PC-3 (cell line): ENCODE measurements at regions not wholly inside any gene's neighbourhood (a gene's known extent, or its start where the extent isn't known, plus 50 kb on each side); places are given as distances from the start of the nearest gene placed in this dataset.

Experiments used
- ATAC-seq: fragments of 200-7000 bp; cut with Tn5 transposase; 2 replicates; pipeline ENCODE4 v1.9.1; 2020; ENCODE audit warnings: mild to moderate bottlenecking, moderate library complexity
- BruUV-seq: library from RNA; stranded (reverse); fragments of 400-500 nt; replicated peaks from 2 replicates; lab custom pipeline; 2021; lab: Mats Ljungman, UMichigan
- CTCF ChIA-PET: fragments of 300-600 bp; sonication (Branson Sonifier 250); formaldehyde crosslinking; loops from one replicate; lab custom pipeline; 2022; ENCODE audit warnings: antibody characterized with exemption; lab: Charles Lee
- POLR2A ChIA-PET: fragments of 300-600 bp; sonication (Branson Sonifier 250); formaldehyde crosslinking; loops from one replicate; lab custom pipeline; 2022; ENCODE audit warnings: antibody characterized with exemption; ENCODE audit not compliant: unreplicated experiment; lab: Charles Lee
- DNase-seq: peaks from one replicate; pipeline ENCODE4 v3.0.0-alpha.2; 2015
- H2AFZ ChIP-seq: fragments of 300-600 bp; sonication (generic); 2 replicates; pipeline ENCODE4 v1.6.0; 2016; ENCODE audit warnings: antibody characterized with exemption, low read length
- H3F3A ChIP-seq: fragments of 300-600 bp; sonication (generic); one replicate; pipeline ENCODE4 v1.6.0; 2017; ENCODE audit warnings: antibody characterized with exemption, low read length, control low read depth, mild to moderate bottlenecking; ENCODE audit not compliant: unreplicated experiment
- H3K27ac ChIP-seq: fragments of 300-600 bp; sonication (generic); 2 replicates; pipeline ENCODE4 v1.5.1; 2016; ENCODE audit warnings: mild to moderate bottlenecking, low read length
- H3K27me3 ChIP-seq: fragments of 300-600 bp; sonication (generic); 2 replicates; pipeline ENCODE4 v1.6.1; 2016; ENCODE audit warnings: low read length, mixed read lengths
- H3K36me3 ChIP-seq: fragments of 300-600 bp; sonication (generic); 2 replicates; pipeline ENCODE4 v1.6.1; 2016; ENCODE audit warnings: low read depth, mixed run types, low read length, mixed read lengths
- H3K4me1 ChIP-seq: fragments of 300-600 bp; sonication (generic); 2 replicates; pipeline ENCODE4 v1.5.1; 2016; ENCODE audit warnings: low read length; ENCODE audit not compliant: insufficient read depth
- H3K4me2 ChIP-seq: fragments of 300-600 bp; sonication (generic); 2 replicates; pipeline ENCODE4 v1.6.0; 2016; ENCODE audit warnings: low read length
- H3K4me3 ChIP-seq: fragments of 300-600 bp; sonication (generic); 2 replicates; pipeline ENCODE4 v1.5.1; 2016; ENCODE audit warnings: mild to moderate bottlenecking, low read length, mixed read lengths
- H3K79me2 ChIP-seq: fragments of 300-600 bp; sonication (generic); 2 replicates; pipeline ENCODE4 v1.6.1; 2017; ENCODE audit warnings: low read length, mixed read lengths
- H3K9ac ChIP-seq: fragments of 300-600 bp; sonication (generic); 2 replicates; pipeline ENCODE4 v1.6.0; 2016; ENCODE audit warnings: mild to moderate bottlenecking, low read length
- H3K9me2 ChIP-seq: fragments of 300-600 bp; sonication (generic); replicated peaks from 2 replicates; pipeline ENCODE4 v1.6.1; 2016; ENCODE audit warnings: mixed run types, low read length, mixed read lengths
- H3K9me3 ChIP-seq: fragments of 300-600 bp; sonication (generic); 2 replicates; pipeline ENCODE4 v1.6.1; 2016; ENCODE audit warnings: low read length, mixed read lengths
- H4K20me1 ChIP-seq: fragments of 300-600 bp; sonication (generic); 2 replicates; pipeline ENCODE4 v1.6.1; 2016; ENCODE audit warnings: low read length, mixed read lengths
- CTCF ChIP-seq: fragments of 300-600 bp; sonication (generic); conservative IDR thresholded peaks from 2 replicates; pipeline ENCODE4 v1.5.1; 2017; ENCODE audit warnings: antibody characterized with exemption, low read depth, mild to moderate bottlenecking, low read length
- EZH2 ChIP-seq: fragments of 300-600 bp; sonication (generic); IDR thresholded peaks from one replicate; pipeline ENCODE4 v1.6.1; 2017; ENCODE audit warnings: antibody characterized with exemption, mild to moderate bottlenecking, low read length; ENCODE audit not compliant: unreplicated experiment
- EZH2phosphoT487 ChIP-seq: fragments of 300-600 bp; sonication (generic); IDR thresholded peaks from 2 replicates; pipeline ENCODE4 v1.6.1; 2018; ENCODE audit warnings: mild to moderate bottlenecking, antibody characterized with exemption, low read length, borderline replicate concordance
- intact Hi-C: fragments of 100-400 bp; cut with micrococcal nuclease; formaldehyde crosslinking; loops from 2 replicates; pipeline ENCODE4 v1.9.0; 2023

- POLR2A ChIA-PET: no interaction called here
- H3K4me3 ChIP-seq: no peak overlapping the region
- ATAC-seq (no peak), DNase-seq (no peak)
- H3K27ac ChIP-seq: no peak overlapping the region
- no peak overlapping the region for H2AFZ ChIP-seq
- H4K20me1 ChIP-seq: no peaks in the 10 kb centered on the region
- BruUV-seq: no TSS peak
- CTCF ChIA-PET: no interaction called here
- no peaks in the 10 kb centered on the region for H3K79me2 ChIP-seq
- H3K36me3 ChIP-seq: no peaks in the 10 kb centered on the region
- no peak overlapping the region for H3K9ac ChIP-seq
- H3K27me3 ChIP-seq: no peaks in the 10 kb centered on the region
- no peaks in the 10 kb centered on the region for H3F3A ChIP-seq
- H3K4me2 ChIP-seq: no peak overlapping the region
- no peaks in the 10 kb centered on the region for H3K4me1 ChIP-seq
- intact Hi-C loops: no loop called here
- TF ChIP-seq CTCF: no peak
- no peak for TF ChIP-seq EZH2phosphoT487
- no peak for TF ChIP-seq EZH2
- no peaks in the 10 kb centered on the region for H3K9me3 ChIP-seq
- H3K9me2 ChIP-seq: no peaks in the 10 kb centered on the region
Observed at GRCh38 chr14:27211741-27212140, 613.9 kb upstream of the NOVA1 start.

GRCh38 chr14:27222671-27223070 is 624.8 kb upstream of the NOVA1 start:
- H3K27me3 ChIP-seq: no peaks in the 10 kb centered on the region
- no peak for ATAC-seq
- 0 out of 2 replicates have a peak, but pooled peaks cover 5% of the 10 kb centered on the region for H3K9me3 ChIP-seq
- H3K9ac ChIP-seq: no peak overlapping the region
- H3K4me2 ChIP-seq: no peak overlapping the region
- H3K79me2 ChIP-seq: no peaks in the 10 kb centered on the region
- TF ChIP-seq EZH2phosphoT487 (no peak), CTCF (no peak), EZH2 (no peak)
- POLR2A ChIA-PET: no interaction called here
- DNase-seq: no peak
- no TSS peak for BruUV-seq
- H3K27ac ChIP-seq: no peak overlapping the region
- no peaks in the 10 kb centered on the region for H4K20me1 ChIP-seq
- CTCF ChIA-PET: no interaction called here
- H3K9me2 ChIP-seq: no peaks in the 10 kb centered on the region
- no peaks in the 10 kb centered on the region for H3F3A ChIP-seq
- intact Hi-C loops: no loop called here
- 0 out of 2 replicates have a peak, but pooled peaks cover 1% of the 10 kb centered on the region for H3K4me1 ChIP-seq
- no peaks in the 10 kb centered on the region for H3K36me3 ChIP-seq
- no peak overlapping the region for H3K4me3 ChIP-seq
- no peak overlapping the region for H2AFZ ChIP-seq

DNA sequence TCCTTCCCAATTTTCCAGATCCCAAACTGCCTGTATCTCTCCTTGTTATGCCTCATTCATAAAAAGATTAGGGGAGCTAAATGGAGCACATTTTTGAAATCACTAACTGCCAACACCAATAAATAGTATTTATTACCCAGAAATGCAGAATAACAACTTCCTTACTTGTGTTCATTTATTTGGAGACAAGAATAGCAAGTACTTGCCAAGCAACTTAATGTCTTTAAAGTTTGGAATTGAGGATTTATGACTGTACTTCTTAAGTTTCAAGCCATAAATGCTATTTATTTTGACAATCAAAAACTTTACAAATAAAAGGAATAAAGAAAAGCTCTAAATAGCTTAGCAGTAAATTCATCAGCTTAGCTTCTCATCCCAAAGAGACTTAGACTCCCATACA is 626.1 kb upstream of the NOVA1 start:
- Histone ChIP-seq H4K20me1 (no peaks in the 10 kb centered on the region), H3K9ac (no peak overlapping the region), H3K4me3 (no peak overlapping the region), H3K4me1 (0 out of 2 replicates have a peak, but pooled peaks cover 4% of the 10 kb centered on the region), H3K27me3 (no peaks in the 10 kb centered on the region), H3K27ac (no peak overlapping the region), H3K4me2 (no peak overlapping the region), H2AFZ (no peak overlapping the region), H3K9me2 (no peaks in the 10 kb centered on the region), H3F3A (no peaks in the 10 kb centered on the region), H3K9me3 (0 out of 2 replicates have a peak, but pooled peaks cover 5% of the 10 kb centered on the region), H3K79me2 (no peaks in the 10 kb centered on the region), H3K36me3 (no peaks in the 10 kb centered on the region)
- CTCF ChIA-PET: no interaction called here
- ATAC-seq: no peak
- no TSS peak for BruUV-seq
- TF ChIP-seq EZH2phosphoT487: no peak
- no peak for DNase-seq
- intact Hi-C loops: no loop called here
- POLR2A ChIA-PET: no interaction called here
